ENCODE measurements at regions not wholly inside any gene's neighbourhood (a gene's known extent, or its start where the extent isn't known, plus 50 kb on each side); places are given as distances from the start of the nearest gene placed in this dataset.
"Not testable (repeated sequence)": the region's sequence is repeated elsewhere in the genome, so short reads cannot be mapped to it uniquely, and the experiment has no call there.

- DNase-seq (ENCODE audit: low read depth): no peak
Observed at GRCh38 chr5:72651109-72651508, 143.9 kb upstream of the ZNF366 start.

GRCh38 chr5:72649449-72649848 is 142.2 kb upstream of the ZNF366 start:
- peak; percentile 45 for DNase-seq (ENCODE audit: low read depth)

- DNase-seq (ENCODE audit: low read depth): no peak
Observed at GRCh38 chr5:72648480-72648879, 141.3 kb upstream of the ZNF366 start.

GRCh38 chr5:72647806-72648205 is 140.6 kb upstream of the ZNF366 start:
- no peak for DNase-seq (ENCODE audit: low read depth)

GRCh38 chr5:72646246-72646866 is 139.1 kb upstream of the ZNF366 start:
- DNase-seq (ENCODE audit: low read depth): no peak

GRCh38 chr5:72645064-72645846 is 138.0 kb upstream of the ZNF366 start:
- no peak for DNase-seq (ENCODE audit: low read depth)

- no peak for DNase-seq (ENCODE audit: low read depth)
Observed at GRCh38 chr5:72644296-72644695, 137.1 kb upstream of the ZNF366 start.

- DNase-seq (ENCODE audit: low read depth): no peak
Observed at GRCh38 chr5:72641164-72641563, 134.0 kb upstream of the ZNF366 start.

- no peak for DNase-seq (ENCODE audit: low read depth)
Observed at GRCh38 chr5:72637058-72637457, 129.8 kb upstream of the ZNF366 start.

GRCh38 chr5:72636565-72636964 is 129.4 kb upstream of the ZNF366 start:
- DNase-seq (ENCODE audit: low read depth): not testable (repeated sequence)

GRCh38 chr5:72634444-72634843 is 127.2 kb upstream of the ZNF366 start:
- DNase-seq (ENCODE audit: low read depth): no peak

- DNase-seq (ENCODE audit: low read depth): peak; percentile 10
Observed at GRCh38 chr5:72633649-72634048, 126.4 kb upstream of the ZNF366 start.

GRCh38 chr5:72633041-72633445 is 125.8 kb upstream of the ZNF366 start:
- no peak for DNase-seq (ENCODE audit: low read depth)

GRCh38 chr5:72630721-72631120 is 123.5 kb upstream of the ZNF366 start:
- DNase-seq (ENCODE audit: low read depth): no peak

- DNase-seq (ENCODE audit: low read depth): no peak
Observed at GRCh38 chr5:72630081-72630480, 122.9 kb upstream of the ZNF366 start.

GRCh38 chr5:72628771-72629371 is 121.7 kb upstream of the ZNF366 start:
- DNase-seq (ENCODE audit: low read depth): no peak

- no peak for DNase-seq (ENCODE audit: low read depth)
Observed at GRCh38 chr5:72625332-72625731, 118.1 kb upstream of the ZNF366 start.

GRCh38 chr5:72624641-72625236 is 117.5 kb upstream of the ZNF366 start:
- DNase-seq (ENCODE audit: low read depth): peak; percentile 77

GRCh38 chr5:72623936-72624335 is 116.7 kb upstream of the ZNF366 start:
- DNase-seq (ENCODE audit: low read depth): no peak

- DNase-seq (ENCODE audit: low read depth): no peak
Observed at GRCh38 chr5:72623323-72623722, 116.1 kb upstream of the ZNF366 start.

- peak; percentile 16 for DNase-seq (ENCODE audit: low read depth)
Observed at GRCh38 chr5:72622170-72622760, 115.1 kb upstream of the ZNF366 start.

GRCh38 chr5:72621576-72621975 is 114.4 kb upstream of the ZNF366 start:
- DNase-seq (ENCODE audit: low read depth): no peak
